HepG2 (cell line): ENCODE measurements at regions not wholly inside any gene's neighbourhood (a gene's known extent, or its start where the extent isn't known, plus 50 kb on each side); places are given as distances from the start of the nearest gene placed in this dataset.

Experiments
- ATAC-seq: fragments of 200-7000 bp; cut with Tn5 transposase; 3 replicates; pipeline ENCODE4 v1.9.1; 2020; ENCODE audit warnings: mild to moderate bottlenecking, moderate library complexity
- BruUV-seq: library from RNA; stranded (reverse); fragments of 400-500 nt; replicated peaks from 2 replicates; lab custom pipeline; 2021; lab: Mats Ljungman, UMichigan
- CTCF ChIA-PET: fragments of 300-600 bp; formaldehyde crosslinking; extraction: SDS; loops from one replicate; lab custom pipeline; 2021; ENCODE audit warnings: low total read pairs, inconsistent platforms, low intra/inter-chr PET ratio; lab: Yijun Ruan, JAX
- POLR2A ChIA-PET: fragments of 350-600 bp; sonication (Branson Sonifier 250); formaldehyde crosslinking; loops from one replicate; lab custom pipeline; 2020; ENCODE audit warnings: antibody characterized with exemption, inconsistent platforms; lab: Yijun Ruan, JAX
- DNase-seq: peaks from one replicate; pipeline ENCODE4 v3.0.0-alpha.2; 2015; ENCODE audit warnings: low spot score
- FAIRE-seq: peaks from 3 replicates; lab custom pipeline; 2011; peaks lifted over from hg19 to GRCh38; lab: Jason Lieb, UNC
- H2AFZ ChIP-seq: one replicate; pipeline ENCODE4 v1.6.1; 2011; ENCODE audit warnings: low read length, inconsistent platforms
- H3K27ac ChIP-seq: fragments of 300-600 bp; 3 replicates; pipeline ENCODE4 v1.8.0; 2011; ENCODE audit warnings: mixed run types, mild to moderate bottlenecking, mixed read lengths, low read length, inconsistent platforms; ENCODE audit not compliant: insufficient read depth; ENCODE audit errors: extremely low read length
- H3K27me3 ChIP-seq, 2 experiments: fragments of 200-600 bp in 1 of 2; 2 replicates in 1 of 2; 3 replicates in 1 of 2; pipeline versions ENCODE4 v1.6.0 to v1.8.0; 2011; ENCODE audit warnings: low read length in 2 of 2, mild to moderate bottlenecking in 2 of 2, moderate library complexity in 2 of 2, inconsistent platforms in 1 of 2; ENCODE audit not compliant: insufficient read depth in 2 of 2, control insufficient read depth in 1 of 2
- H3K36me3 ChIP-seq, 2 experiments: fragments of 200-600 bp in 1 of 2; replicated peaks in 1 of 2; 2 replicates in 1 of 2; 3 replicates in 1 of 2; pipeline versions ENCODE4 v1.5.1 to v1.8.0; 2011; ENCODE audit warnings: low read length in 2 of 2, inconsistent platforms in 1 of 2; ENCODE audit not compliant: insufficient read depth in 2 of 2, control insufficient read depth in 1 of 2
- H3K4me1 ChIP-seq: 2 replicates; pipeline ENCODE4 v1.5.1; 2012; ENCODE audit warnings: low read length, inconsistent platforms; ENCODE audit not compliant: insufficient read depth
- H3K4me2 ChIP-seq: 2 replicates; pipeline ENCODE4 v1.6.0; 2011; ENCODE audit warnings: low read depth, low read length, inconsistent platforms
- H3K4me3 ChIP-seq, 3 experiments: fragments of 200-600 bp in 1 of 3; sonication (generic), shearing (Covaris generic) in 1 of 3; replicated peaks in 1 of 3; 2 replicates each; pipeline ENCODE4 v1.5.1; 2011 to 2016; ENCODE audit warnings: low read length in 3 of 3, inconsistent platforms in 2 of 3, low read depth in 2 of 3, mild to moderate bottlenecking in 2 of 3, control low read depth in 1 of 3, mixed read lengths in 1 of 3; ENCODE audit not compliant: insufficient read depth in 1 of 3
- H3K79me2 ChIP-seq: one replicate; pipeline ENCODE4 v1.6.1; 2011; ENCODE audit warnings: low read length, inconsistent platforms; ENCODE audit not compliant: insufficient read depth
- H3K9ac ChIP-seq: 2 replicates; pipeline ENCODE4 v1.6.0; 2011; ENCODE audit warnings: mild to moderate bottlenecking, low read depth, low read length, inconsistent platforms; ENCODE audit not compliant: insufficient read depth
- H3K9me3 ChIP-seq: 2 replicates; pipeline ENCODE4 v1.5.1; 2012; ENCODE audit warnings: mild to moderate bottlenecking, low read length
- H4K20me1 ChIP-seq: 2 replicates; pipeline ENCODE4 v1.6.0; 2011; ENCODE audit warnings: inconsistent platforms, mild to moderate bottlenecking, low read length, moderate library complexity; ENCODE audit not compliant: insufficient read depth
- ARID4A ChIP-seq: sonication (generic); formaldehyde crosslinking; IDR thresholded peaks from 2 replicates; pipeline ENCODE4 v1.5.0; 2020; ENCODE audit warnings: mild to moderate bottlenecking, missing genetic modification reagents, borderline replicate concordance
- DMAP1 ChIP-seq: IDR thresholded peaks from 2 replicates; pipeline ENCODE4 v1.6.1; 2016
- GATAD2A ChIP-seq: IDR thresholded peaks from 2 replicates; pipeline ENCODE4 v1.6.1; 2016
- HIVEP1 ChIP-seq: sonication (generic); formaldehyde crosslinking; IDR thresholded peaks from 2 replicates; pipeline ENCODE4 v1.4.0; 2020; ENCODE audit warnings: mild to moderate bottlenecking, missing genetic modification reagents
- KDM5A ChIP-seq: fragments of 200-600 bp; sonication (generic); IDR thresholded peaks from 2 replicates; pipeline ENCODE4 v1.7.0; 2018; ENCODE audit warnings: antibody characterized with exemption, mild to moderate bottlenecking, low read length, borderline replicate concordance
- KLF6 ChIP-seq: IDR thresholded peaks from 2 replicates; pipeline ENCODE4 v1.8.0; 2016; ENCODE audit warnings: missing biosample characterization, missing genetic modification reagents
- PHF20 ChIP-seq: sonication (generic); formaldehyde crosslinking; IDR thresholded peaks from 2 replicates; pipeline ENCODE4 v1.5.0; 2020; ENCODE audit warnings: mild to moderate bottlenecking, missing genetic modification reagents
- YEATS2 ChIP-seq: sonication (generic); formaldehyde crosslinking; IDR thresholded peaks from 2 replicates; pipeline ENCODE4 v1.4.0; 2020; ENCODE audit warnings: missing genetic modification reagents, borderline replicate concordance
- ZIK1 ChIP-seq: sonication (generic); formaldehyde crosslinking; IDR thresholded peaks from 2 replicates; pipeline ENCODE4 v1.5.0; 2020; ENCODE audit warnings: mild to moderate bottlenecking, low read depth, missing genetic modification reagents, borderline replicate concordance
- ZNF12 ChIP-seq: sonication (generic); formaldehyde crosslinking; IDR thresholded peaks from 2 replicates; pipeline ENCODE4 v1.5.0; 2020; ENCODE audit warnings: missing genetic modification reagents
- ZNF329 ChIP-seq: sonication (generic); formaldehyde crosslinking; IDR thresholded peaks from 2 replicates; pipeline ENCODE4 v1.9.0; 2021; ENCODE audit warnings: low read depth, mild to moderate bottlenecking, missing genetic modification reagents
- ZNF790 ChIP-seq: sonication (generic); formaldehyde crosslinking; IDR thresholded peaks from 2 replicates; pipeline ENCODE4 v1.8.0; 2022; ENCODE audit warnings: missing genetic modification reagents, mild to moderate bottlenecking, borderline replicate concordance
- WGBS: methylation state at CpG from one replicate; pipeline ENCODE4 v1.1.6; 2017; ENCODE audit warnings: low lambda C conversion rate; 5-methylcytosine and 5-hydroxymethylcytosine counted together
- in situ Hi-C: cut with HindIII; loops from 2 replicates; pipeline ENCODE4 v1.10.0; 2017; ENCODE audit warnings: low pct_unique_long_range_greater_than_20kb; ENCODE audit not compliant: extremely low pct_ligation_motif_present
- intact Hi-C: fragments of 100-400 bp; cut with micrococcal nuclease; formaldehyde crosslinking; loops from one replicate; pipeline ENCODE4 v1.10.0; 2022; ENCODE audit not compliant: unreplicated experiment
- TF ChIP-seq, protein P1 (sequence below): sonication (generic); formaldehyde crosslinking; IDR thresholded peaks from 2 replicates; pipeline ENCODE4 v1.4.0; 2020; ENCODE audit warnings: mild to moderate bottlenecking, missing genetic modification reagents
- TF ChIP-seq, protein P2 (sequence below): sonication (generic); formaldehyde crosslinking; IDR thresholded peaks from 2 replicates; pipeline ENCODE4 v1.5.0; 2020; ENCODE audit warnings: missing genetic modification reagents, mild to moderate bottlenecking, borderline replicate concordance

DNA sequence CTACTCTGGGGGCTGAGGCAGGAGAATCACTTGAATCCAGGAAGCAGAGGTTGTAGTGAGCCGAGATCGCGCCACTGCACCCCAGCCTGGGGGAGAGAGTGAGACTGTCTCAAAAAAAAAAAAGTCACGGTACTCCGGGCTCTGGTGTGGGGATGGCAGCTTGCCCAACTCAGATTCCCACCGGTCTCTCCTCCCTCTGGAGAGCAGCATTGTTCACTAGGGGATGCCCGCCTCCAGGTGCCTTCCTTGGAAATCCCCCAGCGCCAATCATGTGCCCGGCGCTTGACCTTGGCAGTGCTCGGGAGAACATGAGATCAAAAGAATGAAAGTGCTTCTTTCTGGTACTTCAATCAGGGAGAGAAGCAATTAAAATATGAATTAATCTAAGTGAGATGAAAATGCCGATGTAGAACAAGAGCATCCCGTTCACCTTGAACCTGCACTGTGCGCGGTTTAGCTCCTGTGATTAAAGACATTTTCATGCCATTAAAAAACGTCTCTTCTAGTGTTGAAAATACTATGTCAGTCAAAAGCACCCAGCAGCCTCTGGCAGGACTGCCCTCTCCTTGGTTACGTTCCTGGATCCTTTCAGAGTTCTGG lies 1127.3 kb upstream of the AUTS2 start (continued):
- TF ChIP-seq KLF6: no peak
- TF ChIP-seq YEATS2: no peak
- TF ChIP-seq ZIK1 (CRISPR knock-in tag): no peak
- TF ChIP-seq, protein P1, sequence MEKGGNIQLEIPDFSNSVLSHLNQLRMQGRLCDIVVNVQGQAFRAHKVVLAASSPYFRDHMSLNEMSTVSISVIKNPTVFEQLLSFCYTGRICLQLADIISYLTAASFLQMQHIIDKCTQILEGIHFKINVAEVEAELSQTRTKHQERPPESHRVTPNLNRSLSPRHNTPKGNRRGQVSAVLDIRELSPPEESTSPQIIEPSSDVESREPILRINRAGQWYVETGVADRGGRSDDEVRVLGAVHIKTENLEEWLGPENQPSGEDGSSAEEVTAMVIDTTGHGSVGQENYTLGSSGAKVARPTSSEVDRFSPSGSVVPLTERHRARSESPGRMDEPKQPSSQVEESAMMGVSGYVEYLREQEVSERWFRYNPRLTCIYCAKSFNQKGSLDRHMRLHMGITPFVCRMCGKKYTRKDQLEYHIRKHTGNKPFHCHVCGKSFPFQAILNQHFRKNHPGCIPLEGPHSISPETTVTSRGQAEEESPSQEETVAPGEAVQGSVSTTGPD (CRISPR knock-in tag): no peak
- TF ChIP-seq ZNF329: no peak
- TF ChIP-seq PHF20 (CRISPR knock-in tag): no peak

GRCh38 chr7:68472688-68473087 lies 1125.6 kb upstream of the AUTS2 start:
- no peak for DNase-seq
- Histone ChIP-seq H4K20me1 (no peaks in the 10 kb centered on the region), H3K27me3 (no peaks in the 10 kb centered on the region; a peak in 1 of 5 replicates), H3K4me3 (no peak overlapping the region), H2AFZ (no peak overlapping the region), H3K4me1 (no peaks in the 10 kb centered on the region), H3K36me3 (no peaks in the 10 kb centered on the region), H3K9me3 (peaks cover 18% of the 10 kb centered on the region; the same call in 1 of the 2 replicates), H3K79me2 (no peaks in the 10 kb centered on the region), H3K9ac (no peak overlapping the region), H3K27ac (no peak overlapping the region), H3K4me2 (no peak overlapping the region)
- in situ Hi-C loops (no loop called here), intact Hi-C loops (no loop called here)
- no peak for FAIRE-seq
- POLR2A ChIA-PET: no interaction called here
- CTCF ChIA-PET: no interaction called here
- no TSS peak for BruUV-seq
- ATAC-seq: no peak
- TF ChIP-seq ARID4A (CRISPR knock-in tag) (no peak), YEATS2 (no peak), ZNF12 (CRISPR knock-in tag) (no peak), ZNF790 (CRISPR knock-in tag) (no peak), KDM5A (no peak), GATAD2A (no peak), HIVEP1 (CRISPR knock-in tag) (no peak), DMAP1 (CRISPR knock-in tag) (no peak)
- TF ChIP-seq, protein P2, sequence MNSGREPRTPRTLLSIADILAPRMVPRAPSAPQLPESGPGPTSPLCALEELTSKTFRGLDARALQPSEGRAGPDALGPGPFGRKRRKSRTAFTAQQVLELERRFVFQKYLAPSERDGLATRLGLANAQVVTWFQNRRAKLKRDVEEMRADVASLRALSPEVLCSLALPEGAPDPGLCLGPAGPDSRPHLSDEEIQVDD (CRISPR knock-in tag): no peak
- 5% methylated on average over 4 of the region's 5 CpGs for WGBS
